CD4-positive, alpha-beta T cell treated with Interleukin-2 at 100 ng/mL for 4 hours (primary cell): ENCODE measurements at regions not wholly inside any gene's neighbourhood (a gene's known extent, or its start where the extent isn't known, plus 50 kb on each side); places are given as distances from the start of the nearest gene placed in this dataset.

Source experiments
- DNase-seq: peaks from one replicate; pipeline ENCODE4 v3.0.0-alpha.2; 2020; ENCODE audit warnings: low spot score

DNA sequence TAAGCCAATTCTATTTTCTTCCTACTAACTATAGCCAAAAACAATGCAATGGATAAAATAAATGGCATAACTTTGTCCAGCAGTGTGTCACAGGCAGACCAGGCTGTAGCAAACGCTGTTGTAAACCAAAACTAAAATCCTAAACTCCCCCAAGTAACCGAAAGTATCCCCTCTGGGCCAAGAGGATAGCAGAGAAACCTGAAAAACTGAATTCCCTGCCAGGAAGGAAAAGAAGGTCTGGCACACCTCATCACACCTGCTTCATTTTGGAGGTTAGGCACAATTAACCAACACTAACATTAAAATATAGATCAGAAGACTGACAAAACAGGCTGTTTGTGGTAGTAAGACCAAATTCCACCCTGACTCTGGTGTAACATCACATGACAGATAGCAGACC is 356.8 kb upstream of the C1orf87 start:
- no peak for DNase-seq

DNA sequence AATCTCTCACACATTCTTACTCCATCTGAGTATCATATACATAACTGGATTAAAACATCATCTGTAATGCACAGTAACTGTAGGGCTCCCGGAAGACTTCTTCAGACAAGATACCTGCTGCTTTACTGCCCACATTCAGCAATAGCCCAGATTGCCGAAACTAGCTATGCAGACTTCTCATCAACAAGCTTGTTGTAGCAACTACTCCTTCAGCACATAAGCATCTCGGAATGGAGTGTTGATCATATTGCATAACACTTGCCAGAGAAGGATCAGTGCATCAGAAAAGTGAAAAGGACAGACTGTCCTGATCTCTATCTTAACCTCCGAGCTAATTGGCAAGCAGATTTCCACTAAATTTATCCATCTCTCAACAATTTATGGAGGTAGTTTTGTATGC is 354.6 kb upstream of the C1orf87 start:
- DNase-seq, result no peak

DNA sequence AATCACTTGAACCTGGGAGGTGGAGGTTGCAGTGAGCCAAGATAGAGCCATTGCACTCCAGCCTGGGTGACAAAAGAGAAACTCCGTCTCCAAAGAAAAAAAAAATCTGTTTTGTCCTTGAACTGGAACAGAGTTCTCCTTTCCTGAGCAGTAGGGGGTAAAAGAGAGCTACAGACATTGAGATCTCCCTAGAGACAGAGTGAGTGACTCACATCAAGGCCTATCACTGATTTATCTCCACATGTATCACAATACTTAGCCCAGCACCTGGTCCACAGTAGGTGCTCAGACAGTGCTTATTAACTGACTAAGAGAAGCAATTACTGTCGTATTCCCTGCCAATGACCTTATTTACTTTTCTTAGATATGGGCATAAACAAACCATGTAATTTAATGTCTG is 354.1 kb upstream of the C1orf87 start:
- DNase-seq, result no peak

DNA sequence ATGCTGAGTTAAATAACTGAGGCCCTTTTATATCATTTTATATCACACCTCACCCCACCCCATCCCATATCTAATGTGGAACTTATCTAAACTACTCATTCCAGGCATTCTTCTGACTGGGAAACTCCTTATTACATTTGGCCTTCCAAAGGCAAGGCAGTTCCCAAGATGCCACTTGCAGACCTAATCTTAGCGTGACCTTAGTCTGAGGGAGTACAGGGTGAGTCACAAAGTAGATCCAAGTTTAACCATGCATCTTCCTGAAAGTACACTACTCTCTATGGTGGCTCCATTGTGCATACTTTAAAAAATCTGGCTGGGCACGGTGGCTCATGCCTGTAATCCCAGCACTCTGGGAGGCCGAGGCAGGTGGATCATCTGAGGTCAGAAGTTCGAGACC is 353.6 kb upstream of the C1orf87 start:
- no peak for DNase-seq

DNA sequence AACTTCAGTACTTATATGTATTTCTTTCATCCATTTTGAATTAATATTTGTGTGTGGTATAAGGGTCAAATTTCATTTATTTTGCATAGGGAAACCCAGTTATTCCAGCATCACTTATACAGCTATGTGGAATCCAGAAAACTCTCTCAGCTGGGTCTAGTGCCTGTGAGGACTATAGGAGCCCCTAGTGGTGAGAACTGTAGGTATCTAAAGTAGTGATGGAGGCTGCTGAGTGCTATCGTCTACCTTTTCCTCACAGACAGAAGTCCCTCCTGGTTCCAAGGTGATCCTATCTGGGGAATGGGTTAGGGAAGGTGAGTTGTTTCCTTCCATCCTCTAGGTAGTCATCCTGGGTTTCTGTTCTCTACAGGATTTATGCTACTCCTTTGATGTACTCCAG is 352.0 kb upstream of the C1orf87 start:
- no peak for DNase-seq

DNA sequence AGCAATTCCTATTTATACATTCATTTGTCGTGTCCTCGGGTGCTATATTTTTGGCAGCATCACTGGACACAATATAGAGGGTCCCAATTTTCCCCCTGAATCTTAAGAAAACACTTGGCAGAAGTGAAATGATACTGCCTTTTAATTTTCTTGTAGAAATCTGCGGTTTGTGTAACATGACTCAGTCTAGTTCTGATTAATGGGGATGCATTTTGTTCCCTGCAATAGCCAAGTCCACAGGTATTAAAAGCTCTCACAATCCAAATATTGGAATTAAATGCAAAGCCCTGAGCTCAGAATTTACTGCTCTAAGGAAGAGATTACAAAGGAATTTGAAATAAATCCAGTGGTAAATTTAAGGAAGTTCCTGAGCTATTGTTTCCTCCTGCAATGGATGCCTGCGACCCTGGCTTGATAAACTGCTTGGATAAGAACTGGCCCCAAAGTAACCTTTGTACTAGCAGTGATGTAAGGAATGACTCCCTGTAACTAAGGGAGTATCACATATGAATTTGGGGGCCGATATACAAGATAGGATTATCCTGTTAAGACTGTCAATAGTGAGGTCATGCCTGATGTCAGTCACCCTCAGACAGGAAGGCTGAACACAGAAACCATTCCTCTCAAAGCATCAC is 349.7 kb upstream of the C1orf87 start:
- no peak for DNase-seq

DNA sequence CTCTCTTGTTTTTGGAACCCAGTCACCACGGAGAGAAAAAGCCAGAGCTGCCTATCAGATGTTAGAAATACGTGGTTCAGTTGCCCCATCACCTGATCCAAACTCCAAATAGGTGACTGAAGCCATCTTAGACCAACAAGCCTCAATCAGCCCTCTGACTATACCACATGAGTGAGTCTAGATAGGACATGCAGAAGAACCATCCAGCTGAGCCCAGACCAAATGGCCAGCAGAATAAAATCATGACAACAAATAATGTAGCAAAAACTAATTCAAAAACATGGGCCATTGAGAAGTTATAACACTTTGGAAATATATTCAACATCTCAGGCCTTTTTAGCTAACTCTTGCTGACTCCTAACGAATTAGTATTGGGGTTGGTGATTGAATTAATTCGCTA is 348.4 kb upstream of the C1orf87 start:
- DNase-seq, result no peak

DNA sequence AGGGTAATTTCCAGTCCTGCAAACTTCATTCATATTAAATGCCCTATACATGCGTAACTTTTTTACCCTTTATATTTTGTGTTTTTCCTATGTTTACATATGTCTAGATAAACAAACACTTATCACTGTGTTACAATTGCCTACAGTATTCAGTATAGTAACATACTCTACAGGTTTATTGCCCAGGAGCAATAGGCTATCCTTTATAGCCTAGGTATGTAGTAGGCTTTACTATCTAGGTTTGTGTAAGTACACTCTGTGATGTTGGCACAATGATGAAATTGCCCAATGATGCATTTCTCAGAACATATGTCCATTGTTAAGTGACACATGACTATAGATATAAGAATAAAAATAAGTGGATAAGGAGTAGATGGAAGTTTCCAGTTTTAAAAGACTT is 345.5 kb upstream of the C1orf87 start:
- DNase-seq, result no peak

- no peak for DNase-seq
Measured at GRCh38 chr1:60415696-60416095, 342.1 kb upstream of the C1orf87 start.

- no peak for DNase-seq
Measured at GRCh38 chr1:60413091-60413490, 339.5 kb upstream of the C1orf87 start.

- DNase-seq, result no peak
Measured at GRCh38 chr1:60411591-60411990, 338.0 kb upstream of the C1orf87 start.

GRCh38 chr1:60402816-60403215 is 329.2 kb upstream of the C1orf87 start:
- DNase-seq, result no peak

GRCh38 chr1:60402216-60402615 is 328.6 kb upstream of the C1orf87 start:
- DNase-seq, result no peak

GRCh38 chr1:60394436-60394835 is 320.9 kb upstream of the C1orf87 start:
- no peak for DNase-seq

DNA sequence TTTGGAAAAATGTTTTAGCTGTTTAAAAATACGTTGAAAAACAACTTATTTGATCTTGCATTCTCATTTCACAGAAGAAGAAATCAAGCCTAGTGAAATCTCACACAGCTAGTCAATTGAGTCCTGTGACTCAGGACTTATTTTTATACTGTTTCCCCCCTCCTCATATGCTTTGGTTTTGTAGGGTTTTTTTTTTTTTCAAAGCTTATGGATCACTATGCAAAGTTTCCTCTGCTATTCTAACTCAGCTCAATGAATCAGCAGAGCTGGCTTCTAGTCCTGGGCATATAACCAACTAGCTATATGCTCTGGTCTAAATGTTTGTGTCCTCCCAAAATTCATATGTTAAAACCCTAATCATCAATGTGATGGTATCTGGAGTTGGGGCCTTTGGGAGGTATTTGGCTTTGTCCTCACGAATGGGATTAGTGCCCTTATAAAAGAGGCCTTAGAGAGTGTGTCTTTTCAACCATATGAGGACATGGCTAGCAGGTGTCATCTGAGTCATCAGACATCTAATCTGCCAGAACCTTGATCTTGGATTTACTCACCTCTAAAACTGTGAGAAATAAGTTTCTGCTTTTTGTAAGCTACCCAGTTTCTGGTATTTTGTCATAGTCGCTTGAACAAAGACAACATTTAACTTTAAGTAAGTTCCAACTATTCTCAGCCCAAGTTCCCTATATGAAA is 317.2 kb upstream of the C1orf87 start:
- no peak for DNase-seq

- no peak for DNase-seq
Measured at GRCh38 chr1:60388092-60388987, 314.8 kb upstream of the C1orf87 start.

- DNase-seq, result no peak
Measured at GRCh38 chr1:60387175-60387574, 313.6 kb upstream of the C1orf87 start.

GRCh38 chr1:60386249-60386648 is 312.7 kb upstream of the C1orf87 start:
- no peak for DNase-seq

- DNase-seq, result no peak
Measured at GRCh38 chr1:60376196-60376595, 302.6 kb upstream of the C1orf87 start.

- DNase-seq, result no peak
Measured at GRCh38 chr1:60374537-60374936, 301.0 kb upstream of the C1orf87 start.

DNA sequence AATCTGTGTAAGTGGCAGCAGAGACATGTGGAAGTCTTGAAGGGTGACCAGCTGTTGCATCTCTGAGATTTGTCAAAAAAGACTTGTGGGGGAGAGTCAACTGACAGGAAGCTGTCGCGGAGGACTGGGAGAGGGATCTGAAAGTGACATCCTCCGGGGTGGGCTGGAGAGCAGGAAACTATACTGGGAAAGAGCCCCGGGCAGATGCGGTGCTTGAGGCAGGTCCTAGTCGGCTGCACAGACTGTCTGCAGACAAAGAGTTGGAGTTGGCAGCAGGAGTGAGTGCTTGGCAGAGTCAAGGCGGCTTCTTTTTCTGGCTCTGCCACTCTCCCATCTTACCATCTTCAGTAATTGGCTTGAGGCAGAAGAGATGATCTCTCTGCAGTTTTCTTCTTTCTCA is 294.0 kb upstream of the C1orf87 start:
- DNase-seq, result no peak

DNA sequence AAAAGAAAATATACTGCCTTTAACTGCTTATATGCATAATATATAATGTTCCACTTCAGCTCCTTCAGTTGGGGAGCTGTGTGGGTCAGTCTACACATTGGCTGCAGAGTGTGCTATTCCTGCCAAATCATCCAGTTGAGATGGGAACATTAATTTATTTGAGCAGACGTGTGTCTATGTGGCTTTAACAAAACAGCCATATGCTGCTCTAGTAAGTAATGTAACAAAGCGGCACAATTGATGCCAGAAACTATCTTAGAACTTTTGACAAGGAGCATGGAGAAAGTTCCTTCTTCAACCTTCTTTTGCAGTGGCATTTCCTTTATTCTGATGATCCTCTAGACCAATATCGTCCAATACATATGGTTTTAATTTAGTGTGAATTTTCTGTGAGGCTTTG is 285.9 kb upstream of the C1orf87 start:
- no peak for DNase-seq

- no peak for DNase-seq
Measured at GRCh38 chr1:60350531-60350930, 277.0 kb upstream of the C1orf87 start.
